RWPE2 (cell line): ENCODE measurements at regions not wholly inside any gene's neighbourhood (a gene's known extent, or its start where the extent isn't known, plus 50 kb on each side); places are given as distances from the start of the nearest gene placed in this dataset.
"Not testable (repeated sequence)": the region's sequence is repeated elsewhere in the genome, so short reads cannot be mapped to it uniquely, and the experiment has no call there.

Experiments used
- ATAC-seq: fragments of 200-7000 bp; cut with Tn5 transposase; 3 replicates; pipeline ENCODE4 v1.9.1; 2021; ENCODE audit warnings: low read depth
- DNase-seq: peaks from one replicate; pipeline ENCODE4 v3.0.0-alpha.2; 2020; ENCODE audit warnings: low spot score
- H3K27ac ChIP-seq: fragments of 450-650 bp; 2 replicates; pipeline ENCODE4 v1.5.1; 2017; ENCODE audit warnings: mild to moderate bottlenecking; ENCODE audit not compliant: poor library complexity, severe bottlenecking
- H3K27me3 ChIP-seq: fragments of 250-450 bp; sonication (Bioruptor Pico); 2 replicates; pipeline ENCODE4 v1.5.1; 2021; ENCODE audit warnings: mild to moderate bottlenecking, moderate library complexity; ENCODE audit not compliant: insufficient read depth, poor library complexity, severe bottlenecking
- H3K36me3 ChIP-seq: fragments of 250-450 bp; sonication (Bioruptor Pico); 2 replicates; pipeline ENCODE4 v1.5.1; 2020; ENCODE audit warnings: low read depth, mild to moderate bottlenecking, moderate library complexity
- H3K4me1 ChIP-seq: fragments of 250-450 bp; sonication (Bioruptor Pico); 2 replicates; pipeline ENCODE4 v1.5.1; 2021; ENCODE audit warnings: mild to moderate bottlenecking, moderate library complexity; ENCODE audit not compliant: insufficient read depth, poor library complexity, severe bottlenecking
- H3K4me3 ChIP-seq: fragments of 250-450 bp; sonication (Bioruptor Pico); 2 replicates; pipeline ENCODE4 v1.5.1; 2021; ENCODE audit warnings: mild to moderate bottlenecking, moderate library complexity; ENCODE audit not compliant: severe bottlenecking
- H3K9me3 ChIP-seq: fragments of 250-450 bp; sonication (Bioruptor Pico); 2 replicates; pipeline ENCODE4 v1.5.1; 2021; ENCODE audit warnings: mild to moderate bottlenecking, moderate library complexity; ENCODE audit not compliant: severe bottlenecking
- TF ChIP-seq, protein P1 (sequence below): fragments of 450-650 bp; IDR thresholded peaks from one replicate; pipeline ENCODE4 v1.5.1; 2017; ENCODE audit warnings: mild to moderate bottlenecking, moderate library complexity; ENCODE audit not compliant: poor library complexity, severe bottlenecking

DNA sequence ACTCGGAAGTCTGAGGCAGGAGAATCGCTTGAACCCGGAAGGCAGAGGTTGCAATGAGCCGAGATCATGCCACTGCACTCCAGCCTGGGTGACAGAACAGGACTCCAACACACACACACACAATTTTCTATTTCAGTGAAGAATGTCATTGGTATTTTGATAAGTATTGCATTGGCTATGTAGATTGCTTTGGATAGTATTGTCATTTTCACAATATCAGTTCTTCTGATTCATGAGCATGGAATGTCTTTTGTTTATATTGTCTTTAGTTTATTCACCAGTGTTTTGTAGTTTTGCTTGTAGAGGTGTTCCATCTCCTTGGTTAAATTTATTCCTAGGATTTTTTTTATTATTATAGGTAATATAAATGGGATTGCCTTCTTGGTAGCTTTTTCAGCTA, 693.4 kb upstream of the SYT4 start:
- H3K4me3 ChIP-seq: no peak overlapping the region
- H3K9me3 ChIP-seq: no peaks in the 10 kb centered on the region
- ATAC-seq (no peak; the same call in 2 of the 3 replicates), DNase-seq (no peak)
- TF ChIP-seq, protein P1, sequence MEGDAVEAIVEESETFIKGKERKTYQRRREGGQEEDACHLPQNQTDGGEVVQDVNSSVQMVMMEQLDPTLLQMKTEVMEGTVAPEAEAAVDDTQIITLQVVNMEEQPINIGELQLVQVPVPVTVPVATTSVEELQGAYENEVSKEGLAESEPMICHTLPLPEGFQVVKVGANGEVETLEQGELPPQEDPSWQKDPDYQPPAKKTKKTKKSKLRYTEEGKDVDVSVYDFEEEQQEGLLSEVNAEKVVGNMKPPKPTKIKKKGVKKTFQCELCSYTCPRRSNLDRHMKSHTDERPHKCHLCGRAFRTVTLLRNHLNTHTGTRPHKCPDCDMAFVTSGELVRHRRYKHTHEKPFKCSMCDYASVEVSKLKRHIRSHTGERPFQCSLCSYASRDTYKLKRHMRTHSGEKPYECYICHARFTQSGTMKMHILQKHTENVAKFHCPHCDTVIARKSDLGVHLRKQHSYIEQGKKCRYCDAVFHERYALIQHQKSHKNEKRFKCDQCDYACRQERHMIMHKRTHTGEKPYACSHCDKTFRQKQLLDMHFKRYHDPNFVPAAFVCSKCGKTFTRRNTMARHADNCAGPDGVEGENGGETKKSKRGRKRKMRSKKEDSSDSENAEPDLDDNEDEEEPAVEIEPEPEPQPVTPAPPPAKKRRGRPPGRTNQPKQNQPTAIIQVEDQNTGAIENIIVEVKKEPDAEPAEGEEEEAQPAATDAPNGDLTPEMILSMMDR: no peak
- H3K27me3 ChIP-seq: no peaks in the 10 kb centered on the region
- H3K36me3 ChIP-seq: no peaks in the 10 kb centered on the region
- no peaks in the 10 kb centered on the region for H3K4me1 ChIP-seq
- no peak overlapping the region for H3K27ac ChIP-seq

DNA sequence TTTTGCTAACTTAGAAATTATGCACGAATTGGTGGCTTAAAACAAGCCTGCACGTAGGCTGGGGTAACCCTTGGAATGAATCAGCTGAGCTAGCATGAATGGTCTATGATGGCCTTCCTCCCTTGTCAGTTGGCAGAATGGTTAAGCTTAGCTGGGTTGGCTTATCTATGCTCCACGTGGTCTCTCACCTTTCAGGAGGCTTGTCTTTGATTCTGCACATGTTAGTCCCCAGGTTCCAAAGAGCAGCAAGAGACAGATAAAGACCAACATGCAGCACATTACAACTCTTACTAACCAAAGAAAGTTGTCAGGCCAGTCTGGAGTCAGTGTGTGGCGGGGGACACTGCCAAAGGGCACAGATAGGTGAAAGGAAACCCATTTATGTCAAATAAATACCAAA, 700.9 kb upstream of the SYT4 start:
- ATAC-seq: no peak
- no peak overlapping the region for H3K4me3 ChIP-seq
- no peaks in the 10 kb centered on the region for H3K36me3 ChIP-seq
- TF ChIP-seq, protein P1: no peak
- H3K4me1 ChIP-seq: no peaks in the 10 kb centered on the region
- no peak for DNase-seq
- no peak overlapping the region for H3K27ac ChIP-seq
- H3K9me3 ChIP-seq: no peaks in the 10 kb centered on the region
- H3K27me3 ChIP-seq: peaks cover 3% of the 10 kb centered on the region

DNA sequence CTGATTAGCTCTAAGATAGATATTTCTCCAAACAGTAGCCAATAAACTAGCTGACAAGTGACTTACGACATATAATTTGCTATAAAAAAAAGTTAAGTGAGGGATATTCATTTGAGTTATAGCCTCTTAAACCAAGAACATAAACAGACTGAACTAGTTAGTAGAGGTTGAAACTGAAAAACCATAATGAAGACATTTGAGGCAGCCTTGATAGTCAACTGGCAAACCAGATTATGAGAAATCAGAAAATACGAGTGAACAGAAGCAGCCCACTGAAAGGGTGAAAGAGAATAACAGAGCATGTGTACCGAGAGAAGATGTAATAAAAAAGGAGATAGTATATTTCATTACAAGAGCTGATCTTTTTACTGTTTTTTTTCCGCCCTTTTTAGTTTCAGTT, 698.1 kb upstream of the SETBP1 start:
- Histone ChIP-seq H3K9me3 (no peaks in the 10 kb centered on the region), H3K4me3 (no peak overlapping the region), H3K36me3 (no peaks in the 10 kb centered on the region), H3K27me3 (no peaks in the 10 kb centered on the region), H3K4me1 (no peaks in the 10 kb centered on the region), H3K27ac (no peak overlapping the region)
- no peak for DNase-seq
- TF ChIP-seq, protein P1: no peak
- ATAC-seq: no peak

DNA sequence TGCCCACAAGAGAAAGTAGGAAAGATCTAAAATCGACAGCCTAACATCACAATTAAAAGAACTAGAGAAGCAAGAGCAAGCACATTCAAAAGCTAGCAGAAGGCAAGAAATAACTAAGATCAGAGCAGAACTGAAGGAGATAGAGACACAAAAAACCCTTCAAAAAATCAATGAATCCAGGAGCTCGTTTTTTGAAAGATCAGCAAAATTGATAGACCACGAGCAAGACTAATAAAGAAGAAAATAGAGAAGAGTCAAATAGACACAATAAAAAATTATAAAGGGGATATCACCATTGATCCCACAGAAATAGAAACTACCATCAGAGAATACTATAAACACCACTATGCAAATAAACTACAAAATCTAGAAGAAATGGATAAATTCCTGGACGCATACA, 693.6 kb upstream of the SETBP1 start:
- H3K9me3 ChIP-seq, H3K4me1 ChIP-seq, ATAC-seq, DNase-seq, H3K4me3 ChIP-seq, H3K36me3 ChIP-seq, H3K27me3 ChIP-seq, H3K27ac ChIP-seq: not testable (repeated sequence)

DNA sequence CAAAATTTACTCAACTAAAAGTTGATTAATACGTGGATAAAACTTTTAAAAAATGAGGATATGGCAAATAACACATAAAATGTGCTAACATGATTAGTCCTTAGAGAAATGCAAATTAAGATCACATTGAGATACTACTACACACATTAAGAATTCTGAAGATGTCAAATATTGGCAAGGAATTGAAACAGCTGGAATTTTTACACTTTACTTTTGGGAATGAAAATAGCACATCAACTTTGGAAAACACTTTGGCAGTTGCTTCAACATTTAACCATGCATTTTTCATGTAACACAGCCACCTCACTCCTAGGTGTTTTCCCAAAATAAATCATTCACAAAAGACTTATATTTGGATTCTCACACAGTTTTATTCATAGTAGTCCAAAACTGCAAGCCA, 687.9 kb upstream of the SETBP1 start:
- TF ChIP-seq, protein P1: no peak
- Histone ChIP-seq H3K27me3 (no peaks in the 10 kb centered on the region), H3K9me3 (no peaks in the 10 kb centered on the region), H3K27ac (no peak overlapping the region), H3K4me1 (no peaks in the 10 kb centered on the region), H3K36me3 (no peaks in the 10 kb centered on the region), H3K4me3 (no peak overlapping the region)
- DNase-seq (no peak), ATAC-seq (no peak)
